H1 (cell line): ENCODE measurements at regions not wholly inside any gene's neighbourhood (a gene's known extent, or its start where the extent isn't known, plus 50 kb on each side); places are given as distances from the start of the nearest gene placed in this dataset.

Source experiments
- CTCF ChIA-PET: fragments of 300-600 bp; sonication (Branson Sonifier 250); formaldehyde crosslinking; loops from one replicate; lab custom pipeline; 2021; ENCODE audit not compliant: partially characterized antibody; lab: Charles Lee
- POLR2A ChIA-PET: fragments of 300-600 bp; sonication (Branson Sonifier 250); formaldehyde crosslinking; loops from one replicate; lab custom pipeline; 2021; ENCODE audit warnings: inconsistent platforms; ENCODE audit not compliant: partially characterized antibody; lab: Charles Lee
- DNase-seq, 2 experiments: peaks; one replicate each; pipeline versions ENCODE4 v3.0.0 to v3.0.0-alpha.2; 2010 to 2022; ENCODE audit warnings: low spot score in 2 of 2, low read depth in 1 of 2, mixed read lengths in 1 of 2
- FAIRE-seq: peaks from 2 replicates; lab custom pipeline; 2011; peaks lifted over from hg19 to GRCh38; lab: Jason Lieb, UNC
- H2AFZ ChIP-seq: 2 replicates; pipeline ENCODE4 v1.8.1; 2012; ENCODE audit warnings: low read length, inconsistent platforms
- H2AK5ac ChIP-seq: 2 replicates; pipeline ENCODE4 v1.6.1; 2013; ENCODE audit warnings: low read depth, low read length
- H2BK120ac ChIP-seq: replicated peaks from 2 replicates; pipeline ENCODE3; 2013; ENCODE audit warnings: low read depth, low read length, inconsistent platforms
- H2BK12ac ChIP-seq: 2 replicates; pipeline ENCODE4 v1.6.1; 2013; ENCODE audit warnings: low read depth, low read length
- H2BK15ac ChIP-seq: 2 replicates; pipeline ENCODE4 v1.6.1; 2013; ENCODE audit warnings: low read length
- H2BK20ac ChIP-seq: 2 replicates; pipeline ENCODE4 v1.6.1; 2013; ENCODE audit warnings: low read length
- H2BK5ac ChIP-seq: 2 replicates; pipeline ENCODE4 v1.6.1; 2013; ENCODE audit warnings: low read depth, low read length
- H3K14ac ChIP-seq: 2 replicates; pipeline ENCODE4 v1.6.1; 2013; ENCODE audit warnings: inconsistent platforms; ENCODE audit not compliant: insufficient read length
- H3K18ac ChIP-seq: 2 replicates; pipeline ENCODE4 v1.6.1; 2013; ENCODE audit warnings: low read length; ENCODE audit errors: extremely low read depth
- H3K23ac ChIP-seq: 2 replicates; pipeline ENCODE4 v1.6.1; 2013; ENCODE audit warnings: inconsistent platforms; ENCODE audit not compliant: insufficient read length
- H3K23me2 ChIP-seq: 2 replicates; pipeline ENCODE4 v1.6.1; 2013; ENCODE audit warnings: low read depth, low read length
- H3K27ac ChIP-seq: 2 replicates; pipeline ENCODE4 v1.6.1; 2011; ENCODE audit warnings: low read depth, low read length, inconsistent platforms
- H3K27me3 ChIP-seq, 4 experiments: replicated peaks in 1 of 4; 1 replicate in 1 of 4; 2 replicates in 3 of 4; pipeline versions ENCODE4 v1.6.1 to v1.8.1; 2011 to 2013; ENCODE audit warnings: low read length in 3 of 4, mild to moderate bottlenecking in 3 of 4, inconsistent platforms in 2 of 4, mixed read lengths in 2 of 4, moderate library complexity in 1 of 4; ENCODE audit not compliant: control insufficient read depth in 3 of 4, insufficient read depth in 3 of 4; ENCODE audit errors: extremely low read depth in 1 of 4
- H3K36me3 ChIP-seq, 4 experiments: 2 replicates each; pipeline versions ENCODE4 v1.6.1 to v1.8.1; 2011 to 2013; ENCODE audit warnings: mild to moderate bottlenecking in 4 of 4, low read length in 3 of 4, moderate library complexity in 2 of 4, control low read depth in 1 of 4, inconsistent platforms in 1 of 4; ENCODE audit not compliant: insufficient read depth in 4 of 4, control insufficient read depth in 2 of 4
- H3K4ac ChIP-seq: replicated peaks from 2 replicates; pipeline ENCODE3; 2013; ENCODE audit warnings: low read length, low read depth, mixed read lengths, inconsistent platforms; ENCODE audit not compliant: insufficient read length
- H3K4me1 ChIP-seq, 4 experiments: replicated peaks in 1 of 4; 1 replicate in 1 of 4; 2 replicates in 3 of 4; pipeline versions ENCODE4 v1.6.1 to v1.8.1; 2011 to 2013; ENCODE audit warnings: low read length in 3 of 4, inconsistent platforms in 2 of 4, mixed read lengths in 1 of 4; ENCODE audit not compliant: insufficient read depth in 4 of 4, control insufficient read depth in 3 of 4
- H3K4me2 ChIP-seq, 2 experiments: 2 replicates each; pipeline versions ENCODE4 v1.6.1 to v1.8.1; 2011 to 2013; ENCODE audit warnings: low read depth in 2 of 2, low read length in 2 of 2, control low read depth in 1 of 2, inconsistent platforms in 1 of 2, mild to moderate bottlenecking in 1 of 2; ENCODE audit not compliant: insufficient read depth in 1 of 2
- H3K4me3 ChIP-seq, 4 experiments: fragments of 200-600, 300-600 bp in 1 of 4; sonication (generic), shearing (Covaris generic), sonication (Bioruptor Twin) in 1 of 4; 2 replicates each; pipeline versions ENCODE4 v1.5.1 to v1.8.1; 2011 to 2016; ENCODE audit warnings: low read length in 4 of 4, low read depth in 3 of 4, control low read depth in 2 of 4, inconsistent platforms in 2 of 4, mild to moderate bottlenecking in 2 of 4, mixed read lengths in 1 of 4, moderate library complexity in 1 of 4; ENCODE audit not compliant: insufficient read depth in 2 of 4; ENCODE audit errors: extremely low read depth in 1 of 4
- H3K56ac ChIP-seq: replicated peaks from 2 replicates; pipeline ENCODE3; 2013; ENCODE audit warnings: low read depth, mild to moderate bottlenecking, mixed read lengths, low read length, inconsistent platforms; ENCODE audit not compliant: insufficient read length
- H3K79me1 ChIP-seq: 2 replicates; pipeline ENCODE4 v1.6.1; 2013; ENCODE audit warnings: low read depth, low read length, control low read depth
- H3K79me2 ChIP-seq, 2 experiments: 2 replicates each; pipeline versions ENCODE4 v1.6.1 to v1.8.1; 2012 to 2013; ENCODE audit warnings: low read length in 2 of 2, mild to moderate bottlenecking in 2 of 2, inconsistent platforms in 1 of 2; ENCODE audit not compliant: insufficient read depth in 2 of 2, control insufficient read depth in 1 of 2
- H3K9ac ChIP-seq, 4 experiments: replicated peaks in 1 of 4; 1 replicate in 1 of 4; 2 replicates in 3 of 4; pipeline versions ENCODE4 v1.6.1 to v1.8.1; 2011 to 2013; ENCODE audit warnings: low read depth in 3 of 4, low read length in 3 of 4, control low read depth in 2 of 4, mild to moderate bottlenecking in 2 of 4, moderate library complexity in 2 of 4, inconsistent platforms in 1 of 4; ENCODE audit errors: extremely low read depth in 1 of 4
- H3K9me3 ChIP-seq, 2 experiments: 2 replicates each; pipeline versions ENCODE4 v1.6.1 to v1.8.1; 2012 to 2013; ENCODE audit warnings: mild to moderate bottlenecking in 2 of 2, moderate library complexity in 2 of 2, control low read depth in 1 of 2, inconsistent platforms in 1 of 2, low read depth in 1 of 2, low read length in 1 of 2, mixed read lengths in 1 of 2; ENCODE audit not compliant: insufficient read depth in 2 of 2
- H4K20me1 ChIP-seq, 2 experiments: replicated peaks in 1 of 2; 2 replicates each; pipeline versions ENCODE3 to v1.8.1; 2011 to 2013; ENCODE audit warnings: inconsistent platforms in 2 of 2, low read length in 2 of 2, mild to moderate bottlenecking in 1 of 2; ENCODE audit not compliant: insufficient read depth in 2 of 2, control insufficient read depth in 1 of 2
- H4K5ac ChIP-seq: 2 replicates; pipeline ENCODE4 v1.6.1; 2013; ENCODE audit warnings: low read length, low read depth, mixed read lengths, inconsistent platforms; ENCODE audit not compliant: insufficient read length
- H4K8ac ChIP-seq: 2 replicates; pipeline ENCODE4 v1.8.0; 2013; ENCODE audit warnings: mild to moderate bottlenecking, moderate library complexity, low read length, inconsistent platforms; ENCODE audit not compliant: insufficient read depth; ENCODE audit errors: extremely low read depth
- H4K91ac ChIP-seq: replicated peaks from 2 replicates; pipeline ENCODE3; 2013; ENCODE audit warnings: low read length, mixed read lengths, inconsistent platforms; ENCODE audit not compliant: insufficient read length
- CEBPB ChIP-seq: IDR thresholded peaks from 2 replicates; pipeline ENCODE4 v1.6.1; 2012; ENCODE audit warnings: low read depth, low read length
- CHD1 ChIP-seq: IDR thresholded peaks from 2 replicates; pipeline ENCODE4 v1.6.1; 2012; ENCODE audit warnings: low read depth, low read length, improper control_type of control experiment
- EZH2 ChIP-seq: fragments of 200-600 bp; sonication (generic); IDR thresholded peaks from 2 replicates; pipeline ENCODE4 v1.7.1; 2012; ENCODE audit warnings: low read depth, mild to moderate bottlenecking, moderate library complexity, low read length, inconsistent platforms; ENCODE audit not compliant: severe bottlenecking
- KDM4A ChIP-seq: IDR thresholded peaks from one replicate; pipeline ENCODE4 v1.7.1; 2012; ENCODE audit warnings: low read depth, mild to moderate bottlenecking, moderate library complexity, low read length, inconsistent platforms; ENCODE audit not compliant: severe bottlenecking
- PHF8 ChIP-seq: fragments of 200-600 bp; sonication (generic); conservative IDR thresholded peaks from 2 replicates; pipeline ENCODE4 v1.7.1; 2012; ENCODE audit warnings: low read depth, mild to moderate bottlenecking, inconsistent platforms, low read length, moderate library complexity
- WGBS, 2 experiments: shearing (Covaris generic) in 1 of 2; methylation state at CpG; one replicate each; pipeline versions ENCODE4 v1.1.6 to v1.1.7; 2013 to 2015; ENCODE audit warnings: low lambda C conversion rate in 2 of 2, mixed read lengths in 2 of 2, inconsistent platforms in 1 of 2, low coverage in 1 of 2, missing lambda C conversion rate in 1 of 2; ENCODE audit not compliant: insufficient replicate concordance in 2 of 2, insufficient coverage in 1 of 2, insufficient read length in 1 of 2; ENCODE audit errors: extremely low coverage in 1 of 2, missing lambda C conversion rate in 1 of 2; 5-methylcytosine and 5-hydroxymethylcytosine counted together

- H3K79me2 ChIP-seq, result no peaks in the 10 kb centered on the region
- POLR2A ChIA-PET, result no interaction called here
- no peak overlapping the region for H3K4ac ChIP-seq
- no peak overlapping the region for H4K5ac ChIP-seq
- H2BK15ac ChIP-seq, result no peak overlapping the region
- H3K79me1 ChIP-seq, result no peaks in the 10 kb centered on the region
- H3K4me1 ChIP-seq, result no peaks in the 10 kb centered on the region
- H3K27me3 ChIP-seq, result no peaks in the 10 kb centered on the region
- no peak overlapping the region for H3K27ac ChIP-seq
- H3K14ac ChIP-seq, result no peak overlapping the region
- no peak overlapping the region for H4K8ac ChIP-seq
- no peak overlapping the region for H2BK5ac ChIP-seq
- H3K4me2 ChIP-seq, result no peak overlapping the region
- H2BK120ac ChIP-seq, result no peak overlapping the region
- H3K23me2 ChIP-seq, result no peaks in the 10 kb centered on the region; the same call in 1 of the 2 replicates
- TF ChIP-seq KDM4A, result no peak
- TF ChIP-seq CHD1, result no peak
- no peak for TF ChIP-seq PHF8
- no peak for TF ChIP-seq EZH2
- TF ChIP-seq CEBPB, result no peak
- no peak overlapping the region for H3K23ac ChIP-seq
- H2BK12ac ChIP-seq, result no peak overlapping the region
- no peak overlapping the region for H3K56ac ChIP-seq
- peaks cover 0 to 4% of the 10 kb centered on the region in 2 experiments; a peak in 1 of 4 replicates for H3K9me3 ChIP-seq
- DNase-seq (no peak), FAIRE-seq (no peak)
- no peak overlapping the region for H4K91ac ChIP-seq
- CTCF ChIA-PET, result interaction anchor here (1.3 to 3.8 kb wide), 5 partner anchors 16 to 195 kb away, joined by 3 to 12 read pairs (median 7); no protein-coding TSS in a partner anchor
- no peak overlapping the region for H2AFZ ChIP-seq
- H4K20me1 ChIP-seq, result no peaks in the 10 kb centered on the region
- H3K36me3 ChIP-seq, result no peaks in the 10 kb centered on the region; a peak in 1 of 8 replicates
- no peak overlapping the region for H2AK5ac ChIP-seq
- H3K18ac ChIP-seq, result no peak overlapping the region
- WGBS, 2 experiments, result 98% methylated on average over 6 of the region's 6 CpGs; no CpG with 5 or more reads in 1 of the 2 experiments
- no peak overlapping the region for H3K4me3 ChIP-seq
- no peak overlapping the region for H2BK20ac ChIP-seq
- H3K9ac ChIP-seq, result no peak overlapping the region
Measured at GRCh38 chr15:98103570-98103969, 143.1 kb downstream of the ARRDC4 start.
